OCI-LY7 (cell line): ENCODE measurements at regions not wholly inside any gene's neighbourhood (a gene's known extent, or its start where the extent isn't known, plus 50 kb on each side); places are given as distances from the start of the nearest gene placed in this dataset.

Experiments used
- BruUV-seq: library from RNA; stranded (reverse); fragments of 400-500 nt; replicated peaks from 2 replicates; lab custom pipeline; 2021; lab: Mats Ljungman, UMichigan
- CTCF ChIA-PET: fragments of 300-600 bp; sonication (Branson Sonifier 250); formaldehyde crosslinking; loops from one replicate; lab custom pipeline; 2022; ENCODE audit warnings: antibody characterized with exemption; ENCODE audit not compliant: unreplicated experiment; lab: Charles Lee
- POLR2A ChIA-PET: fragments of 300-600 bp; sonication (Branson Sonifier 250); formaldehyde crosslinking; loops from one replicate; lab custom pipeline; 2022; ENCODE audit warnings: antibody characterized with exemption; lab: Charles Lee
- DNase-seq: peaks from one replicate; pipeline ENCODE4 v3.0.0-alpha.2; 2015; ENCODE audit warnings: low spot score
- H2AFZ ChIP-seq: fragments of 200-600 bp; sonication (generic), shearing (Covaris generic); 2 replicates; pipeline ENCODE4 v1.6.1; 2014; ENCODE audit warnings: mild to moderate bottlenecking, antibody characterized with exemption, low read length, moderate library complexity
- H3K27ac ChIP-seq: fragments of 200-600 bp; sonication (generic); 2 replicates; pipeline ENCODE4 v1.5.1; 2014; ENCODE audit warnings: mixed run types, low read depth, mild to moderate bottlenecking, moderate library complexity, low read length, inconsistent platforms; ENCODE audit not compliant: poor library complexity, severe bottlenecking
- H3K36me3 ChIP-seq: fragments of 200-600 bp; sonication (generic); 2 replicates; pipeline ENCODE4 v1.6.1; 2014; ENCODE audit warnings: mild to moderate bottlenecking, antibody characterized with exemption, low read length, moderate library complexity, mixed read lengths; ENCODE audit not compliant: insufficient read depth
- H3K4me1 ChIP-seq: fragments of 200-600 bp; sonication (generic); 2 replicates; pipeline ENCODE4 v1.5.1; 2014; ENCODE audit warnings: mild to moderate bottlenecking, low read length; ENCODE audit not compliant: insufficient read depth, poor library complexity, severe bottlenecking
- H3K4me2 ChIP-seq: fragments of 200-600 bp; sonication (generic); 2 replicates; pipeline ENCODE4 v1.6.1; 2014; ENCODE audit warnings: mild to moderate bottlenecking, low read length
- H3K4me3 ChIP-seq: fragments of 200-600 bp; sonication (generic); 2 replicates; pipeline ENCODE4 v1.5.1; 2014; ENCODE audit warnings: mild to moderate bottlenecking, low read depth, low read length; ENCODE audit not compliant: poor library complexity, severe bottlenecking
- H3K79me2 ChIP-seq: fragments of 200-600 bp; sonication (generic); 2 replicates; pipeline ENCODE4 v1.6.1; 2016; ENCODE audit warnings: low read depth, mild to moderate bottlenecking, low read length, moderate library complexity, mixed read lengths; ENCODE audit not compliant: insufficient read depth
- H3K9me2 ChIP-seq: fragments of 200-600 bp; sonication (generic); 2 replicates; pipeline ENCODE4 v1.6.1; 2016; ENCODE audit warnings: mild to moderate bottlenecking, low read length, mixed read lengths; ENCODE audit not compliant: insufficient read depth
- H3K9me3 ChIP-seq: fragments of 200-600 bp; sonication (generic); 2 replicates; pipeline ENCODE4 v1.6.1; 2014; ENCODE audit warnings: mild to moderate bottlenecking, mixed run types, low read length, mixed read lengths
- H4K20me1 ChIP-seq: fragments of 200-600 bp; sonication (generic); 2 replicates; pipeline ENCODE4 v1.6.1; 2014; ENCODE audit warnings: mild to moderate bottlenecking, antibody characterized with exemption, low read length, moderate library complexity, mixed read lengths; ENCODE audit not compliant: insufficient read depth
- CTCF ChIP-seq: fragments of 200-600 bp; sonication (generic); conservative IDR thresholded peaks from 2 replicates; pipeline ENCODE4 v1.5.1; 2014; ENCODE audit warnings: mild to moderate bottlenecking, antibody characterized with exemption, low read length, moderate library complexity, mixed read lengths
- EZH2phosphoT487 ChIP-seq: fragments of 200-600 bp; sonication (generic); IDR thresholded peaks from 2 replicates; pipeline ENCODE4 v1.6.1; 2018; ENCODE audit warnings: low read depth, borderline replicate concordance, mild to moderate bottlenecking, mixed run types, antibody characterized with exemption, low read length, moderate library complexity, mixed read lengths
- intact Hi-C: fragments of 100-400 bp; cut with micrococcal nuclease; formaldehyde crosslinking; loops from one replicate; pipeline ENCODE4 v1.10.0; 2022; ENCODE audit not compliant: unreplicated experiment

GRCh38 chr22:17313626-17314025 lies 55.6 kb upstream of the CECR2 start:
- no TSS peak for BruUV-seq

GRCh38 chr22:17307566-17307965 lies 61.7 kb upstream of the CECR2 start:
- ChIA-PET CTCF (no interaction called here), POLR2A (interaction anchor here (1.0 to 1.8 kb wide), 3 partner anchors 12 to 19 kb away, joined by 3 to 5 read pairs (median 4); no protein-coding TSS in a partner anchor)
- Histone ChIP-seq H2AFZ (no peak overlapping the region), H3K9me3 (no peaks in the 10 kb centered on the region), H3K79me2 (no peaks in the 10 kb centered on the region), H3K4me3 (no peak overlapping the region), H3K36me3 (no peaks in the 10 kb centered on the region), H3K4me2 (no peak overlapping the region), H3K27ac (no peak overlapping the region), H3K4me1 (peaks cover 11% of the 10 kb centered on the region), H3K9me2 (no peaks in the 10 kb centered on the region), H4K20me1 (no peaks in the 10 kb centered on the region)
- DNase-seq, result no peak
- BruUV-seq, result no TSS peak
- TF ChIP-seq EZH2phosphoT487, result no peak
- TF ChIP-seq CTCF, result no peak
- intact Hi-C loops, result no loop called here

More at GRCh38 chr22:17313626-17314025, 55.6 kb upstream of the CECR2 start:
- Histone ChIP-seq H3K36me3 (no peaks in the 10 kb centered on the region), H3K79me2 (no peaks in the 10 kb centered on the region), H4K20me1 (no peaks in the 10 kb centered on the region), H3K4me1 (no peaks in the 10 kb centered on the region), H3K27ac (no peak overlapping the region), H2AFZ (no peak overlapping the region), H3K9me3 (no peaks in the 10 kb centered on the region), H3K4me2 (no peak overlapping the region), H3K9me2 (no peaks in the 10 kb centered on the region), H3K4me3 (no peak overlapping the region)
- ChIA-PET CTCF (no interaction called here), POLR2A (interaction anchor here (0.6 kb wide), 1 partner anchor 43 kb away, joined by 5 read pairs; no protein-coding TSS in a partner anchor)
- TF ChIP-seq EZH2phosphoT487 (no peak), CTCF (no peak)
- no peak for DNase-seq
- intact Hi-C loops, result no loop called here

GRCh38 chr22:17305076-17305475 lies 64.2 kb upstream of the CECR2 start:
- POLR2A ChIA-PET, result interaction anchor here (1.0 to 1.7 kb wide), 3 partner anchors 15 to 46 kb away, joined by 3 to 4 read pairs (median 4); no protein-coding TSS in a partner anchor
- Histone ChIP-seq H4K20me1 (no peaks in the 10 kb centered on the region), H3K36me3 (no peaks in the 10 kb centered on the region), H3K4me3 (no peak overlapping the region), H3K4me1 (peaks cover 11% of the 10 kb centered on the region), H3K27ac (no peak overlapping the region), H3K9me3 (no peaks in the 10 kb centered on the region), H3K4me2 (no peak overlapping the region), H2AFZ (no peak overlapping the region), H3K9me2 (no peaks in the 10 kb centered on the region), H3K79me2 (no peaks in the 10 kb centered on the region)
- CTCF ChIA-PET, result interaction anchor here (1.0 kb wide), 1 partner anchor 15 kb away, joined by 3 read pairs; no protein-coding TSS in a partner anchor
- no peak for DNase-seq
- no peak for TF ChIP-seq CTCF
- intact Hi-C loops, result no loop called here
- BruUV-seq, result no TSS peak
